H1 (cell line): ENCODE measurements at regions not wholly inside any gene's neighbourhood (a gene's known extent, or its start where the extent isn't known, plus 50 kb on each side); places are given as distances from the start of the nearest gene placed in this dataset.

Source experiments
- ATF2 ChIP-seq: IDR thresholded peaks from 2 replicates; pipeline ENCODE4 v1.6.1; 2012; ENCODE audit warnings: low read length, inconsistent platforms
- BACH1 ChIP-seq: IDR thresholded peaks from 2 replicates; pipeline ENCODE4 v1.6.1; 2012; ENCODE audit warnings: low read length, improper control_type of control experiment
- CHD1 ChIP-seq: IDR thresholded peaks from 2 replicates; pipeline ENCODE4 v1.6.1; 2012; ENCODE audit warnings: low read depth, low read length, improper control_type of control experiment
- CHD7 ChIP-seq: fragments of 300-600 bp; sonication (generic); IDR thresholded peaks from 2 replicates; pipeline ENCODE4 v1.7.1; 2012; ENCODE audit warnings: low read length, moderate library complexity, mild to moderate bottlenecking, inconsistent platforms; ENCODE audit not compliant: insufficient replicate concordance
- E2F6 ChIP-seq: IDR thresholded peaks from 2 replicates; pipeline ENCODE4 v1.6.1; 2012; ENCODE audit warnings: inconsistent platforms
- JUND ChIP-seq: IDR thresholded peaks from 2 replicates; pipeline ENCODE4 v1.6.1; 2011; ENCODE audit warnings: mild to moderate bottlenecking, improper control_type of control experiment, low read length
- KDM5A ChIP-seq: fragments of 200-600 bp; IDR thresholded peaks from 2 replicates; pipeline ENCODE4 v1.7.1; 2012; ENCODE audit warnings: mild to moderate bottlenecking, low read length, inconsistent platforms, mixed read lengths
- RAD21 ChIP-seq, 2 experiments: IDR thresholded peaks in 1 of 2; conservative IDR thresholded peaks in 1 of 2; 2 replicates each; pipeline ENCODE4 v1.6.1; 2011; ENCODE audit warnings: low read depth in 2 of 2, low read length in 2 of 2, improper control_type of control experiment in 1 of 2, inconsistent platforms in 1 of 2, mild to moderate bottlenecking in 1 of 2, moderate library complexity in 1 of 2
- RBBP5 ChIP-seq: IDR thresholded peaks from 2 replicates; pipeline ENCODE4 v1.7.1; 2012; ENCODE audit warnings: low read depth, mild to moderate bottlenecking, inconsistent platforms, low read length, moderate library complexity, borderline replicate concordance
- ZNF274 ChIP-seq: IDR thresholded peaks from 2 replicates; pipeline ENCODE4 v1.7.0; 2012; ENCODE audit warnings: low read length, borderline replicate concordance; ENCODE audit errors: extremely low read depth

- TF ChIP-seq CHD7 = no peak
- TF ChIP-seq ZNF274 = no peak
- no peak for TF ChIP-seq CHD1
- TF ChIP-seq RBBP5 = no peak
- no peak for TF ChIP-seq BACH1
- TF ChIP-seq ATF2 = no peak
- TF ChIP-seq E2F6 = no peak
- TF ChIP-seq KDM5A = no peak
- TF ChIP-seq RAD21 (IDR thresholded peaks at IDR 0.05 in 1 of 2, conservative IDR thresholded peaks at IDR 0.05 in 1 of 2; ENCODE audit: low read depth in 2 of 2, low read length in 2 of 2) = no peak
- TF ChIP-seq JUND = no peak
Measured at GRCh38 chr9:82563094-82563493, 499.8 kb downstream of the RASEF start (continued).
